H9 (cell line): ENCODE measurements at regions not wholly inside any gene's neighbourhood (a gene's known extent, or its start where the extent isn't known, plus 50 kb on each side); places are given as distances from the start of the nearest gene placed in this dataset.

Source experiments
- DNase-seq: peaks from one replicate; pipeline ENCODE4 v3.0.0-alpha.2; 2017
- H2AFZ ChIP-seq: one replicate; pipeline ENCODE4 v1.6.1; 2013; ENCODE audit warnings: mild to moderate bottlenecking, low read length, control low read depth, moderate library complexity
- H2AK5ac ChIP-seq: 2 replicates; pipeline ENCODE4 v1.6.1; 2013; ENCODE audit warnings: low read length, control low read depth, mixed read lengths; ENCODE audit not compliant: insufficient read length
- H2BK120ac ChIP-seq: one replicate; pipeline ENCODE4 v1.6.1; 2013; ENCODE audit warnings: low read depth, mild to moderate bottlenecking, low read length, control low read depth, inconsistent platforms; ENCODE audit not compliant: poor library complexity, severe bottlenecking
- H2BK12ac ChIP-seq: 2 replicates; pipeline ENCODE4 v1.6.1; 2013; ENCODE audit warnings: low read length, control low read depth, mixed read lengths, low read depth; ENCODE audit not compliant: insufficient read length
- H2BK15ac ChIP-seq: 2 replicates; pipeline ENCODE4 v1.6.1; 2013; ENCODE audit warnings: low read depth, low read length, control low read depth
- H2BK20ac ChIP-seq: one replicate; pipeline ENCODE4 v1.6.1; 2013; ENCODE audit warnings: low read depth, mild to moderate bottlenecking, low read length, control low read depth, inconsistent platforms; ENCODE audit not compliant: poor library complexity, severe bottlenecking
- H2BK5ac ChIP-seq: 2 replicates; pipeline ENCODE4 v1.6.1; 2013; ENCODE audit warnings: low read length, control low read depth, mixed read lengths; ENCODE audit not compliant: insufficient read length
- H3K14ac ChIP-seq: 2 replicates; pipeline ENCODE4 v1.6.1; 2013; ENCODE audit warnings: low read length, control low read depth; ENCODE audit not compliant: insufficient read depth
- H3K18ac ChIP-seq: 2 replicates; pipeline ENCODE4 v1.6.1; 2013; ENCODE audit warnings: low read depth, mild to moderate bottlenecking, mixed read lengths, low read length, control low read depth; ENCODE audit not compliant: insufficient read length
- H3K23ac ChIP-seq: 2 replicates; pipeline ENCODE4 v1.6.1; 2013; ENCODE audit warnings: low read length, control low read depth, mixed read lengths, low read depth; ENCODE audit not compliant: insufficient read length
- H3K23me2 ChIP-seq: 2 replicates; pipeline ENCODE4 v1.6.1; 2013; ENCODE audit warnings: low read depth, mild to moderate bottlenecking, mixed read lengths, low read length, control low read depth; ENCODE audit not compliant: insufficient read length, poor library complexity, severe bottlenecking
- H3K27ac ChIP-seq: 2 replicates; pipeline ENCODE4 v1.5.1; 2013; ENCODE audit warnings: low read length, control low read depth, mixed read lengths, low read depth; ENCODE audit not compliant: insufficient read length
- H3K27me3 ChIP-seq: 2 replicates; pipeline ENCODE4 v1.6.1; 2013; ENCODE audit warnings: low read length, control low read depth, inconsistent platforms; ENCODE audit not compliant: insufficient read depth
- H3K4ac ChIP-seq: 2 replicates; pipeline ENCODE4 v1.6.1; 2013; ENCODE audit warnings: low read depth, mild to moderate bottlenecking, control low read depth, inconsistent platforms, low read length, moderate library complexity
- H3K4me1 ChIP-seq: 2 replicates; pipeline ENCODE4 v1.6.1; 2013; ENCODE audit warnings: low read length, control low read depth, inconsistent platforms; ENCODE audit not compliant: insufficient read depth
- H3K4me2 ChIP-seq: 2 replicates; pipeline ENCODE4 v1.6.1; 2013; ENCODE audit warnings: low read length, control low read depth, mixed read lengths; ENCODE audit not compliant: insufficient read length, insufficient read depth
- H3K56ac ChIP-seq: 2 replicates; pipeline ENCODE4 v1.6.1; 2013; ENCODE audit warnings: low read depth, mild to moderate bottlenecking, mixed read lengths, low read length, control low read depth; ENCODE audit not compliant: insufficient read length
- H3K79me1 ChIP-seq: 2 replicates; pipeline ENCODE4 v1.6.1; 2013; ENCODE audit warnings: low read depth, mild to moderate bottlenecking, moderate library complexity, low read length, control low read depth, inconsistent platforms; ENCODE audit not compliant: insufficient read depth, poor library complexity, severe bottlenecking
- H3K79me2 ChIP-seq: 2 replicates; pipeline ENCODE4 v1.6.1; 2013; ENCODE audit warnings: low read length, control low read depth, inconsistent platforms; ENCODE audit not compliant: insufficient read depth
- H3K9ac ChIP-seq: 2 replicates; pipeline ENCODE4 v1.6.1; 2013; ENCODE audit warnings: low read length, control low read depth, mixed read lengths; ENCODE audit not compliant: insufficient read length; ENCODE audit errors: extremely low read depth
- H3K9me3 ChIP-seq: one replicate; pipeline ENCODE4 v1.6.1; 2013; ENCODE audit warnings: low read depth, low read length, inconsistent platforms; ENCODE audit not compliant: control insufficient read depth
- H3T11ph ChIP-seq: one replicate; pipeline ENCODE4 v1.6.1; 2013; ENCODE audit warnings: mild to moderate bottlenecking, low read length, control low read depth, inconsistent platforms
- H4K20me1 ChIP-seq: one replicate; pipeline ENCODE4 v1.6.1; 2013; ENCODE audit not compliant: control insufficient read depth, insufficient read length, insufficient read depth
- H4K5ac ChIP-seq: 2 replicates; pipeline ENCODE4 v1.6.1; 2013; ENCODE audit warnings: low read depth, mild to moderate bottlenecking, mixed read lengths, low read length, control low read depth; ENCODE audit not compliant: insufficient read length
- H4K8ac ChIP-seq: replicated peaks from 2 replicates; pipeline ENCODE4 v1.6.1; 2013; ENCODE audit warnings: low read length, control low read depth, mixed read lengths, low read depth; ENCODE audit not compliant: insufficient read length
- H4K91ac ChIP-seq: 2 replicates; pipeline ENCODE4 v1.6.1; 2013; ENCODE audit warnings: low read depth, mild to moderate bottlenecking, moderate library complexity, mixed read lengths, low read length, control low read depth; ENCODE audit not compliant: insufficient read length
- H3K27ac Mint-ChIP-seq, 3 experiments: 2 replicates in 2 of 3; 3 replicates in 1 of 3; pipeline ENCODE4 v1.8.0; 2020 to 2021; ENCODE audit warnings: mixed read lengths in 3 of 3, mild to moderate bottlenecking in 1 of 3, moderate library complexity in 1 of 3
- H3K27me3 Mint-ChIP-seq: 2 replicates; pipeline ENCODE4 v1.8.0; 2021; ENCODE audit warnings: low read depth, mild to moderate bottlenecking, moderate library complexity, mixed read lengths
- H3K36me3 Mint-ChIP-seq, 3 experiments: 2 replicates in 2 of 3; 3 replicates in 1 of 3; pipeline ENCODE4 v1.8.0; 2020 to 2021; ENCODE audit warnings: low read depth in 3 of 3, mixed read lengths in 3 of 3; ENCODE audit not compliant: insufficient read depth in 1 of 3
- H3K4me1 Mint-ChIP-seq, 2 experiments: 2 replicates each; pipeline ENCODE4 v1.8.0; 2020; ENCODE audit warnings: mixed read lengths in 2 of 2
- H3K4me3 Mint-ChIP-seq, 2 experiments: 2 replicates in 1 of 2; 3 replicates in 1 of 2; pipeline ENCODE4 v1.8.0; 2020 to 2021; ENCODE audit warnings: mild to moderate bottlenecking in 2 of 2, mixed read lengths in 2 of 2, moderate library complexity in 1 of 2
- H3K9me3 Mint-ChIP-seq, 2 experiments: 2 replicates in 1 of 2; 3 replicates in 1 of 2; pipeline ENCODE4 v1.8.0; 2020; ENCODE audit warnings: mild to moderate bottlenecking in 2 of 2, mixed read lengths in 2 of 2, moderate library complexity in 1 of 2
- CTCF ChIP-seq: fragments of 200-600 bp; sonication (generic); conservative IDR thresholded peaks from 3 replicates; pipeline ENCODE4 v1.8.0; 2021; ENCODE audit warnings: antibody characterized with exemption, mild to moderate bottlenecking
- WGBS: extraction: QIAGEN DNeasy Blood & Tissue Kit; methylation state at CpG from one replicate; pipeline ENCODE4 v1.1.7; 2013; ENCODE audit warnings: missing lambda C conversion rate, low lambda C conversion rate, mixed read lengths; ENCODE audit not compliant: insufficient read length; ENCODE audit errors: extremely low coverage; 5-methylcytosine and 5-hydroxymethylcytosine counted together

- no peaks in the 10 kb centered on the region for H4K20me1 ChIP-seq
- H3T11ph ChIP-seq = no peak overlapping the region
- H3K79me2 ChIP-seq = no peaks in the 10 kb centered on the region
- no peaks in the 10 kb centered on the region; a peak in 1 of 7 replicates for H3K36me3 Mint-ChIP-seq
- no peak overlapping the region for H2BK12ac ChIP-seq
- no peak for DNase-seq
- TF ChIP-seq CTCF = no peak
- no peaks in the 10 kb centered on the region for H3K9me3 Mint-ChIP-seq
- no peaks in the 10 kb centered on the region for H3K23me2 ChIP-seq
- H3K27ac ChIP-seq = no peak overlapping the region
- H3K56ac ChIP-seq = no peak overlapping the region
- no peak overlapping the region for H3K4me2 ChIP-seq
- no peaks in the 10 kb centered on the region for H3K4me1 ChIP-seq
- H3K9ac ChIP-seq = no peak overlapping the region
- no peak overlapping the region for H3K14ac ChIP-seq
- H3K4me3 Mint-ChIP-seq = no peak overlapping the region
- H3K9me3 ChIP-seq = no peaks in the 10 kb centered on the region
- H3K27ac Mint-ChIP-seq = no peak overlapping the region; a peak in 1 of 7 replicates
- H2BK5ac ChIP-seq = no peak overlapping the region
- no peaks in the 10 kb centered on the region for H3K79me1 ChIP-seq
- no CpG with 5 or more reads among the region's 12 CpGs for WGBS
- no peaks in the 10 kb centered on the region for H3K27me3 ChIP-seq
- no peak overlapping the region for H2BK20ac ChIP-seq
- H2AK5ac ChIP-seq = no peak overlapping the region
- no peak overlapping the region for H4K5ac ChIP-seq
- no peak overlapping the region for H4K91ac ChIP-seq
- peaks cover 3% of the 10 kb centered on the region for H3K27me3 Mint-ChIP-seq
- H4K8ac ChIP-seq = no peak overlapping the region
- H2BK15ac ChIP-seq = no peak overlapping the region
- peaks cover 5 to 11% of the 10 kb centered on the region in 2 experiments for H3K4me1 Mint-ChIP-seq
- H3K4ac ChIP-seq = no peak overlapping the region
- no peak overlapping the region for H2AFZ ChIP-seq
- H3K18ac ChIP-seq = no peak overlapping the region
- no peak overlapping the region for H3K23ac ChIP-seq
- H2BK120ac ChIP-seq = no peak overlapping the region
These were observed 154.2 kb upstream of the NAV2 start for GRCh38 chr11:19558189-19558986.
